ENCODE measurements at regions not wholly inside any gene's neighbourhood (a gene's known extent, or its start where the extent isn't known, plus 50 kb on each side); places are given as distances from the start of the nearest gene placed in this dataset.

DNA sequence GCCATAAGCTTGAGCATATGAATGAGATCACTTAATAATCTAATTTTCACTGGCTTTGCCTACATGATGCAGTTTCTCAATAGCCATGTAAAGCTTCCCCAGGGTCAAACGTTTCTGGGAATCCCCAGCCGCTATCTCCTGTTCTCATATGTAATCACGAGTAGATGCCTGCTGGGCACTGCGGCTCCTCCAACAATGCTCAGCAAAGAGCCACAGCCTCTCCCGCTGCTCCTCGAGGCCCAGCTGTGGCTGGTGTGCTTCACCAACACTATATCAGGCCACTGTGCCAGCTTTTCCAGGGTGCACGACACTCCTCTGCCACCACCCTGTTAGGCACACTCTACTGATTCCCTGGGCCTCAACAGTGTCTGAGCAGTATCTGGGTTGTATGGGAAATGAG, 78.3 kb upstream of the RASGEF1B start:
- DNase-seq (ENCODE audit: low spot score): no peak

DNA sequence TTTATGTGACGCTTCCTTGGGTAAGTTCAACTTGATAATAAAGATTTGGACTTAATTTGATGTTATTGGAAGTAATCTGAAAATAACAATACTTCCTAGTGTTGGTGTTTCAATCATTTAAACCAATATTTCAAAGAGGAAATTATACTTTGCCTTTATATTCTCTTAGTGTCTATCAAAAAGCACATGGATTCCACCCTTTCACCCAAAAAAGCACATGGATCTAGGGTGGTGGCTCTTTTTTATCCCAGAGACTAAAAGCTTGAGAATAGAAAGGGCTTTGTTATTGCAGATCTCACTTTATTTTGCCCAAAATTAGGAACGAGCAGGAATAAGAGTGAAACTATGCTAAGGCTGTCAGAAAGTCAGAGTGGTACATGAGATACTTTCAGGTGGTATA, 75.1 kb upstream of the RASGEF1B start:
- DNase-seq (ENCODE audit: low spot score): no peak

DNA sequence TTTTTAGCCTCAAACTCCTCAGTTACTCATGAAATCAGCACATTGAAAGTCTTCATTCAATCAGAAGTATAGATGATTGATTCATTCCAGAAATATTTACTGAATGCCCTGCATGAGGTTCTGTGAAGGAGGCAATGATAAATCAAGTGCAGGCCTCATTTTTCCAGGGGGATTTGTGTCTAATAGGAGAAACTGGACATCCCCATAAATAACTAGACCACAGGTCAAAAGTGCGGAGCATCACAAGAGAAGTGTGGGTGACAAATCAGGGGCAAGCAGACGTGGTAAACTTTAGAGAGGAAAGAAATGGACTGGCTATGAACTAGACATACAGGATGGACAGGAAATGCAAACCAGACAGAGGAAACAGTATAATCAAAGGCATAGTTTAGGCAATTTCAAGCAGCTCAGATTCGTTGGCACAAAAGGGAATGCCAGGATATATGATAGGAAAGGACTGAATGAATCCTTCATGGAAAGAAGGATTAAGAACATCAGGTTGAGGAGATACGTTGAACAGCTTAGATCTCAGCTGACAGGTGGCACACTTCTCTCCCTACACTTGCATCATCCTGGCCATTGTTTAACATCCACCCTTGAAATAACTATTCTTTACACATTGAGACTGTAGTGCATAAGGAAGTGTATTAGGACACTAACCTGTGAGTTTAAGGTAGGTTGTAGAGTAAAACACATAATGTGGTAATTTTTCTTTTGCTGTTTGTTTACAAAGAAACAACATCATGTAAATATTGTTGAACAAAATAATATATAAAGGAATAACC, 69.6 kb upstream of the RASGEF1B start:
- no peak for DNase-seq (ENCODE audit: low spot score)

DNA sequence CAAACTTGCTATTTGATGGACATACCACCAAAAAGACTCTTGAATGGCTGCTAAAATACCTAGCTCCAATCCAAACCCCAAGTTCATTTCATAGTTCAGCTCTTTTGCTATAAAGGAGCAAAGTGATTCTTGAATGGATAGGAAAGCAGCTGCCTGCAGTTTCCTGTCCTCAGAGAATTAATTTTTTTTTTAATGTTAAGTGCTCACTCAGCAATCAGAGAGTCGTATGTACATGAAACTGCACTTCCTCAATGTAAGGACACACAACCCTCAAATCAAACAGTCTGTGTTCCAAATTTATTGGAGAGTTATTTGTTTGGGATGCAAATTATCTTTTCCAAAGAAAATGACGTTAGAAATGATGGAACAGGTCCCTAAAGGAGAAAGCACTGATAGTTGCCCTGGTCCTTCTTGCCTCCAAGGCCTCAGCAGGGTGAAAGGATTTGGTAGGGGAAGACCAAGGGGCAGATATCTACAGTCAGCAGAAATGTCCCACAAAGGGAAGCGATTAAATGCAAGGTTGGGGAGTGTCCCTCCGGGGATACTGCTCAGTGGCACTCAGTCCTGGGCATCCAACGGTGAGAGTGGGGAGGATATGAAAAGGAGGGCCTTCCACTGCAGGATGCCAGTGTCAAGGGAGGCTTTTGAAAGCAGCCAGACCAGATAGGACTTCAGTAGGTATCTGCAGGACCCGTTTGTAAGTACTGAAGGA, 67.2 kb upstream of the RASGEF1B start:
- DNase-seq (ENCODE audit: low spot score): no peak

DNA sequence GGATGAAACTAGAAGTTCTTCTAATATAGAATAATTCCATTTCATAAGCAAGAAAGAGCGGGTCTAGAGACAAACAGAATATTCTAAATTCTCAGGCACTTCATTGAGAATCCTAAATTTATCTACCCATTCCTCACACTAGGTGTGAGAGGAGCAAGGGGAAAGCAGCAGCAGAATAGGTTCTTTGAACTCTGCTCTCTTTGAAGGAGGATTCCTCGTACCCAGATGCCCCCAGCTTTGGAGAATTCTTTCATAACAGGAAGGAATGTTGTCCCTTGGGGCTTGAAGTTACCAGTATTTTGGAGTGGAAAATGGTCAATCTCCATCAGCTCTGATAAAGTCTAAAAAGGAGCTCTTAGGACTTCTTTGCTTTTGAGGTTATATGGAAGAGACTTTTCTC, 59.7 kb upstream of the RASGEF1B start:
- DNase-seq (ENCODE audit: low spot score): no peak

DNA sequence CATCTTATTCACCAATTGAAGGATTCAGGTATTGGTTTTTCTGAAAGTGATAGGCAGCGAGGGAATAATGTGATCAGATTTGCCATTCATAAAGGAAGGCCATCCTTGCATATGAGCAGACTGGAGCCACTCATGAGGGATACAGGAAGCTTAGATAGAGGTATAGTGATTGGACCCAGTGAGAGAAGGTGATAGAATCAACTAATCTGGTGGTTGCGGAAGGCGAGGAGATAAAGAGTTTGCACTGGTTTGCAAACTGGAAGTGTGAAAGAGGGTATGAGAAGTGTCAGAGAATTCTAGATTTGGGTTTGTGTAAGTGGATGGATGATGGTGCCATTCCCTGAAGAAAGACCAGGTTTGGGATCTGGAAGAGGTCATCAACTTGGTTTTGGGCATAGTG, 57.3 kb upstream of the RASGEF1B start:
- DNase-seq (ENCODE audit: low spot score): no peak

DNA sequence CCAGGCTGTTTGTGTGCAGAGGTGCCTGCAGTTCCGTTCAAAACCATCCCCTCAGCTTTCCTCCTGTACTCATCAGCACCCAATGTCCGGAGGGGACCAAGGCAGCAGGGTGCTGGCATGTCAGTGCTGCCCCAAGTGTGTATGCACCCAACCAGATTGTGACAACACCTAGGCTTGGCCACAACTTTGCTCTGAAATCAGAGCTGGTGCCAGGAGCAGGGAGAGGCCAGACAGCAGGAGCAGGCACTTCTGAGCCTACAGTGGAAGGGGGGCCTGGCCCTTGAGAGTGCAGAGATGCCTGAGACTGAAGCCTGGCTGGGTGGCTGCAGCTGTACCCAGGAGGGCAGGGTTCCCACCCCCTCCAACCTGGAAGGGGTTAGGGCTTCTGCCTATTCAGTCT, 56.5 kb upstream of the RASGEF1B start:
- DNase-seq (ENCODE audit: low spot score): no peak

DNA sequence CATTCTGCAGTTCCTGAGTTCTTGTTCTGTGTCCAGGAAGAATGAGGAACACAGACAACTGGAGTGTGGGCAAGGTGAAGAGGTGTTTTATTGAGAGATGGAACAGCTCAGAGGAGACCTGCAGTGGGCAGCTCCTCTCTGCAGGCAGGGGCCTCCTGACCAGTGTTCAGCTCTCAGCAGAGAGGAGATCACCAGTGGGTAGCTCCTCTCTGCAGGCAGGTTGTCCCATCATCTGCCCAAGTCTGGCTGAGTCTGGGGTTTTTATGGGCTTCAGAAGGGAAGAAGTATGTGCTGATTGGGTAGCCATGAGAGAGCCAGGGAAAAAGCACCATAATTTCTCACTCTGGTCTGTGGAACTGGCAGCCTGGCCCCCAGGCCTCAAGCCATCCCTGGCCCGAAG, 56.0 kb upstream of the RASGEF1B start:
- no peak for DNase-seq (ENCODE audit: low spot score)

DNA sequence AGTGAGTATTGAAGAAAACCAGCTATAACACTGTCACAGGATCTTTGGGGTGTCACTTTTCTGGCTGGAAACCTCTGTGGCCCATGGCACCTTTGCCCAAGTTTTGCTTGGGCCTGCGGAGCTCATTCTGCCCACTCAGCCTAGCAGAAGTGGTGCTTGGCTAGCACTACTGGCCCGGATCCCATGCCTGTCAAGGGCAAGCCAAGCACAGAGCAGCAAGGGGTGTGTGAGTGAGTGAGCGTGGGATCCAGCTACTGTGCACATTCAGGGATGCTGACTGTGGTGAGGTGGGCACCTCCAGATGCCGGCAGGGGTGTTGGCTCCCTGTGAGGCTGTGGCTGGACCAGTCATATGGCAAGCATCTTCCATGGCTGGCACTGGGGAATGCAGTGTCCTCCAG, 55.4 kb upstream of the RASGEF1B start:
- DNase-seq (ENCODE audit: low spot score): no peak

DNA sequence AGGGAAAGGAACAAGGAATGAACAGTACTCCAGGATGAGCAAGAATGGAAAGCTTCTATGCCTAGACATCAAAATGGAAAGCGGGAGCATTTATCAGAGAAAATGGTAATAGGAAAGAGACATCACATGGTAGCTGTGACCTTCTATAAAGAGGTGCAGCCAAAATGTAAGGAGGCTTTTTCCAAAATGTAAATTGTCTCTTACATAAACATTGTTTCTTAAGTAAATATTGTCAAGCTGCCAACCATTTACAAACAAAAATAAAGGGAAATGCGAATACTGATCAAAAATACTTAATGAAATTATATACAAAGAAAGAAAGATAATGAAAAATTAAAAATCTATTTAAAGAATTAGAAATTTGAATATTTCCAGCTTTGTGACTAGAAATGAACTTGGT, 55.0 kb upstream of the RASGEF1B start:
- DNase-seq (ENCODE audit: low spot score): no peak

DNA sequence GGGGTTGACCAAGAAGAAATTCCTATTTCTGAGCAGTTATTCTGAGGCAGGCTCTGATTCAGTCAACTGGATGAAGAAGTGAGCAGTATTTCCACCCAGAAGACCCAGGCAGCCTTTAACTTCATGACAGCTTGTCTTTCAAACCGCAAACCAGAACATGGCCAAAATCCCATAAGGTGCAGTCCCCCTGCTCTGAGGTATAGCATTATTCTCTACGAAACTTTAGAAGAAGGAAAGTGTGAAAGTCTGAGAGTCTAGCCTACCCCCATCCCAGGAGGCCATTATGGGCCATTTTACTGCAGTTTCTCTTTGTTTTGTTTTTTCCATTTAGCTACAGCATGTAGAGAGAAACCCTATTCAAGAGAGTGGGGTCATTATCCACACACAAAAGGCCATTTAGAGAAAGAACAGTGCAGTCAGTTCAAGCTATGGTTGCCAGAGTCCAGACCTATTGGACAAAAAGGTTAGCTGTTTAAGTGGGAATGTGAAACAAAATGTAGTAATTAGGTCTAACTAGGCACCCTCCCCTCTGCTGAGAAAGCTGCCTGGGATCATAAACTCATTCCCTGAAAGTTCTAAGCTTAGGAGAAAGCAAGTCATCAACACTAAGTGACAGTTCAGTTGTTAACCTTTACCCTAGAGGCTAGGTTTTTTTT, 52.1 kb upstream of the RASGEF1B start:
- DNase-seq (ENCODE audit: low spot score): no peak

DNA sequence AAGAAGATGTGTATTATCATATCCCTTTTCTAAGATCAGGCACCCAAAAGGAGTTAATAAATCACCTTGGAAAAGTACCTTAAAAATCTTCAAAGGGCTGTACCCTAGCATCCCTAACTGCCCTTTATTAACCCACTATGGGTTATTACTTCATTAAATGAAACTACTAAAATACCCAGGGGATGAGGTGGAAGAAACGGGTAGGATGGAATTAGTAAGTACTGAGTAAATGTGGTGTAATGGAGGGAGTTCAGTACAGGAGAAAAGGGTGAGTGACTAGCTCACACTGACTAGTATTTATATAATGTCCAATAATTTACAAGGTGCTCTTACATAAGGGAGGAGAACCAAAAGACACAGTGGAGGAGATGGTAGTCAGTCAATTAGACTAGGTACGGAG, 51.0 kb upstream of the RASGEF1B start:
- no peak for DNase-seq (ENCODE audit: low spot score)

DNA sequence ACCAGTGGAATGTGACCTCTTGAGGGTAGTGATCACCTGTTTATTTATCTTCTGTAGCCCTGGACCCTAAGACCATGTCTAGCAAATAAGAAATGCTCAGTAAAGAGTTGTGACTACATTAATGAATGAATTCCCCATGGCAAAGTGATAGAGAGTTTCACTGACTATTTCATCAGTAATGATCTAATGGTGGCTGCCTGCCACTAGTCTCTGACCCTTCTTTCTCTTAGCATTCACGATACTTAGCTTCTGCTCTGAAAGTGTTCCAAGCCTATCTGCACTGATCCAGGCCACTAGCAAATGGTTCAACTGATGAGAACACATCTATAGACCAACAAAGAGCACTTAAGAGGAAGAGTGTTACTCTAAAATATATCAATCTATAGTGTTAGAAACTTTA, 50.0 kb upstream of the RASGEF1B start:
- DNase-seq (ENCODE audit: low spot score): no peak

Measured in CD4-positive, alpha-beta T cell treated with Interleukin-2 at 100 ng/mL for 4 hours (primary cell).